Stimulated activated naive CD8-positive, alpha-beta T cell treated with anti-CD3 and anti-CD28 coated beads, Interleukin-15, amount 100 ng/mL, for 72 hours (primary cell): ENCODE measurements at regions not wholly inside any gene's neighbourhood (a gene's known extent, or its start where the extent isn't known, plus 50 kb on each side); places are given as distances from the start of the nearest gene placed in this dataset.

Source experiments
- ATAC-seq: fragments of 150-1000 bp; cut with Tn5 transposase; 2 replicates; pipeline ENCODE4 v1.10.0; 2021; ENCODE audit warnings: mild to moderate bottlenecking, moderate library complexity
- DNase-seq, 2 donors: peaks; one replicate each; pipeline ENCODE4 v3.0.0; 2021 to 2022
- H3K27ac Mint-ChIP-seq, 2 donors: one replicate each; pipeline ENCODE4 v1.8.0; 2022; ENCODE audit warnings: mild to moderate bottlenecking in 2 of 2, mixed read lengths in 2 of 2, moderate library complexity in 2 of 2
- H3K27me3 Mint-ChIP-seq: one replicate; pipeline ENCODE4 v1.8.0; 2022; ENCODE audit warnings: mixed read lengths
- H3K4me1 Mint-ChIP-seq: one replicate; pipeline ENCODE4 v1.8.0; 2022; ENCODE audit warnings: mild to moderate bottlenecking, mixed read lengths
- H3K4me3 Mint-ChIP-seq, 2 donors: one replicate each; pipeline ENCODE4 v1.8.0; 2022; ENCODE audit warnings: mild to moderate bottlenecking in 2 of 2, mixed read lengths in 2 of 2, moderate library complexity in 1 of 2
- H3K9me3 Mint-ChIP-seq, 2 donors: one replicate each; pipeline ENCODE4 v1.8.0; 2022; ENCODE audit warnings: mixed read lengths in 2 of 2

DNA sequence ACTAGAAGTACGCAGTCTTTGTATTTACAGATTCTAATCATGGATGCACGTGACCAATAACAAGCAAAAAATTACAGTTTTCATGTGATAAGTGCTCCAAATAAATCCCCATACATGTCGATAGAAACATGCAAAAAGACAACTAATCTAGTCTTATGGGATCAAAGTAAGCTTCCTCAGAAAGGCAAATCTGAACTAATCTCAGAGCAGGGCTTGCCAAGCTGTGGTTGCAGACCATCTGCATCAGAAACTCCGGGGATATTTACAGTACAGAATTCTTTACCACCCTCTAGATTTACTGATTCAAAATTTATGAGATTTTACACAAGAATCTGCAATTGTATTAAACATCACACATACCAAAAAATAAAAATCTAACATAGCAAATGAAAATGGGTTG, 1435.5 kb downstream of the MRPL39 start:
- no peak overlapping the region for H3K4me3 Mint-ChIP-seq
- ATAC-seq (no peak), DNase-seq (no peak)
- no peak overlapping the region for H3K27ac Mint-ChIP-seq
- H3K27me3 Mint-ChIP-seq, result no peaks in the 10 kb centered on the region
- no peaks in the 10 kb centered on the region for H3K9me3 Mint-ChIP-seq
- H3K4me1 Mint-ChIP-seq, result no peaks in the 10 kb centered on the region

DNA sequence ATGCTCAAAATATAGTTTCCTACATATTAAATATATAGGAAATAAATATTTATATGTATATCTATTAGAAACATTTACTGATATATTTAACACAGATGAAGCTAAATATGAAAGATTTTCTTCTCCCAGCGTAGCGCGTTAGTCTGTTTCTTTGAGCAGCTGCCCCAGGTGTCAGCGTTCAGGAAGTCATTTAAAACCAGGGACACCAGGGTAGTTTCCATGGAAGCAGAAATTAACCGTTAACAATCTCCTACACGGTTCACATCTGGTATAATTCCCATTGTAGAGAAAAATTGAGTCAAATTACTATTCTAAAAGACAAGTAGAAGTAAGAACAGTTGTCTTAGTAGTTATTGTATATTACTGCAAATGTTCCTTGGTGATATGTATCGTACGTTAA, 1443.7 kb downstream of the MRPL39 start:
- Mint-ChIP-seq H3K9me3 (no peaks in the 10 kb centered on the region), H3K4me1 (no peaks in the 10 kb centered on the region), H3K4me3 (no peak overlapping the region), H3K27me3 (no peaks in the 10 kb centered on the region), H3K27ac (no peak overlapping the region)
- DNase-seq, result no peak
- ATAC-seq, result no peak

DNA sequence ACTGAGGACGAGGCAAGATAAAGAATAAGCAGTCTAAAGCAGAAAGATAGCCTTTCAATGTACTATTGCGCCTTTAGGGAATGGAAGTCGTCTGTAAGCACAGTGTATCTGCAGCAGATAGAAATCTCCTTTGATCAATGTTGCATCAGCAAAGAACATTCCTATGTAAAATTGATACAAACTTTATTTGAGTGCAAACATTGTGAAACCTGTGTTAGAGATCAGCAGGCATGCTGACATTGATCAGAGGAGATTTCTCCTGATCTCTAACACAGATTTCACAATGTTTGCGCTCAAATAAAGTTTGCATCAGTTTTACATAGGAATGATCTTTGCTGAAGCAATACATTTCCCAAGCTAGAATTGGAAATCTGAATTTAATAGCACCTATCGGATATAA, 1446.8 kb downstream of the MRPL39 start:
- Mint-ChIP-seq H3K27ac (no peak overlapping the region), H3K4me3 (no peak overlapping the region), H3K27me3 (no peaks in the 10 kb centered on the region), H3K9me3 (no peaks in the 10 kb centered on the region), H3K4me1 (no peaks in the 10 kb centered on the region)
- DNase-seq (no peak), ATAC-seq (no peak)

DNA sequence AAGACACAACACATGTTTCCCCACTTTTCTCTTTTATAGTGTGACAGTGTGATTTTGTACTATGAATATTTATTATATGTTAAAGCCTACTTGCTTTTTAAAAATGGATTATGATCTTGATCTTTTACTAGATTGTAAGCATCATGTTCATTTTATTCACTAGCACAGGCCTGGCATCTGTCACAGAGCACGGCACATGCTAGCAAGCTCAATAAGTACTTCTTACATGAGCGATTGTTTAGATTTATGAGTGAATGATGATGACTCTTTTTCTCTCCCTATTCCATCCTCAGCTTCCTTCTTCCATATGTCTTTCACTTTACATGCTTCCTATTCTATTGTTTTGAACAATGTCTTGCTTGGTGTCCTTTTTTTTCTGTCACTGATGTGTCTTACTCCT, 1454.1 kb downstream of the MRPL39 start:
- Mint-ChIP-seq H3K27ac (no peak overlapping the region), H3K4me3 (no peak overlapping the region), H3K27me3 (no peaks in the 10 kb centered on the region), H3K9me3 (no peaks in the 10 kb centered on the region), H3K4me1 (no peaks in the 10 kb centered on the region)
- ATAC-seq (no peak), DNase-seq (no peak)

DNA sequence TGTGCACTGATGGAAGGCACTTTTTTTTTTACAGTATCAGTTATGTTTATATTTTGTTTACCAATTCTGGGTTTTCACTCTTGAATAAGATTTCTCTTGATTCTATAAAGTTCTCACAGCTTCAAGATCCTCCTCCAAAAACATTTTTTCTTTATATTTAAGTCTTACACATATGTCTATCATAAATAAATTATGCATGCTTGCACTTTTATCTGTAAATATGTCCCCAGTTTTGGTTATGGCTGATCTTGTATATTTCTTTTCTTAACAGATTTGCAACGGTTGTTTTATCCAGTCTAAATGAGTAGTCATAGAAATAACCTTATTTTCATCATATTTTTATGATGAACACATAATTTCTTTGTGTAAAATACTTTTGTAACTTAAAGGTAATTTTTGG, 1456.5 kb downstream of the MRPL39 start:
- no peak for ATAC-seq
- DNase-seq, result no peak
- Mint-ChIP-seq H3K4me1 (no peaks in the 10 kb centered on the region), H3K27ac (no peak overlapping the region), H3K4me3 (no peak overlapping the region), H3K27me3 (no peaks in the 10 kb centered on the region), H3K9me3 (no peaks in the 10 kb centered on the region)

DNA sequence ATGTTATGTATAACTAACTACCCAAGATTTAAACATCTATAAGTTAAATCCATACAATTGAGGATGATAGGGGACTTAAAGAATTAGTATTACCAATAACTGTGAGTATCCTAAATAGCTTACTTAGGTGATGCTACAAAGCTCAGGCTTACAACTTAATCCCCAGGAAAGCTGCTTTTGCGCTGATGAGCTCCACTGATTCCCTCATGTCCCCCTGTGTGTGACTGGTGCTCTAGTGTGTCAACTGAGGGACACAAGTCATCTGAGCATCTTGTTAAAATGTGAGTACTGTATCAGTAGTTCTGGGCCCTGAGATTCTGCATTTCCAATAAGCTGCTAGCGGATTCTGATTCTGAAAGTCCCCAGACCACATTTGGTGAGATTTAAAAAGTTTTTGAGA, 1458.8 kb downstream of the MRPL39 start:
- Mint-ChIP-seq H3K9me3 (no peaks in the 10 kb centered on the region), H3K4me3 (no peak overlapping the region), H3K27me3 (no peaks in the 10 kb centered on the region), H3K27ac (no peak overlapping the region), H3K4me1 (no peaks in the 10 kb centered on the region)
- no peak for ATAC-seq
- DNase-seq, result no peak

DNA sequence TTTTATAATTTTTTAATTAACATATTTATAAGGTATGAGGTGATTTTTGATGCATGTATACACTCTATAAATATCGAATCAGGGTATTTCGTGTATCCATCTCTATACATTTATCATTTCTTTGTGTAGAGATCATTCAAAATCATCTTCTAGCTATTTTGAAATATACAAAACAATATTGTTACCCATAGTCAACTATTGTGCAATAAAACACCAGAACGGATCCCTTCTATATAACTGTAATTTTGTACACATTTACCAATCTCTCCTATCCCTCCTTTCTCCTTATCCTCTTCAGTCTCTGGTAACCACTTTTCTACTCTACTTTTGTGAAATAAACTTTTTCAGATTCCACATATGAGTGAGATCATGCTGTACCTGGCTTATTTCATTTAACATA, 1459.6 kb downstream of the MRPL39 start:
- H3K27me3 Mint-ChIP-seq, result no peaks in the 10 kb centered on the region
- no peaks in the 10 kb centered on the region for H3K4me1 Mint-ChIP-seq
- DNase-seq (no peak), ATAC-seq (no peak)
- no peak overlapping the region for H3K27ac Mint-ChIP-seq
- H3K9me3 Mint-ChIP-seq, result no peaks in the 10 kb centered on the region
- no peak overlapping the region for H3K4me3 Mint-ChIP-seq

DNA sequence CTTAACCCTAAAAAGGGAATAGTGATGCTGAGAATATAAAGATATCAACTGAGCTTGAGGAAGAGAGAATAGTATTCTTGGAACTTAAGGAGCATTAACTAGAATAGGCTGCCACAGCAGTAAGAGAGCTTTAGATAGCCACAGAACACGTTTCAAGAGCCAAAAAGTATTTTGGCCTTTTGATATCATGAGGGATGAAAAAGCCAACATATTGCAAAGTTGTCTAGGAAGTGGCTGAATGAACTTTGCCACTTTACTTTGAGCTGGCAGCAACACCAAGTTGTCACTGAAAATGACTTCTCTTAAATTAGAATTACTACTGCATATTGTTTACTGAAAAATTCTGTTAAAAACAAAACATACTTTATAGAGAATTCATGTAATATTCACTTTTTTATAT, 1476.2 kb downstream of the MRPL39 start:
- H3K27ac Mint-ChIP-seq, result no peak overlapping the region
- no peaks in the 10 kb centered on the region for H3K4me1 Mint-ChIP-seq
- H3K9me3 Mint-ChIP-seq, result no peaks in the 10 kb centered on the region
- H3K27me3 Mint-ChIP-seq, result peaks cover 3% of the 10 kb centered on the region
- ATAC-seq (no peak), DNase-seq (no peak)
- no peak overlapping the region for H3K4me3 Mint-ChIP-seq

DNA sequence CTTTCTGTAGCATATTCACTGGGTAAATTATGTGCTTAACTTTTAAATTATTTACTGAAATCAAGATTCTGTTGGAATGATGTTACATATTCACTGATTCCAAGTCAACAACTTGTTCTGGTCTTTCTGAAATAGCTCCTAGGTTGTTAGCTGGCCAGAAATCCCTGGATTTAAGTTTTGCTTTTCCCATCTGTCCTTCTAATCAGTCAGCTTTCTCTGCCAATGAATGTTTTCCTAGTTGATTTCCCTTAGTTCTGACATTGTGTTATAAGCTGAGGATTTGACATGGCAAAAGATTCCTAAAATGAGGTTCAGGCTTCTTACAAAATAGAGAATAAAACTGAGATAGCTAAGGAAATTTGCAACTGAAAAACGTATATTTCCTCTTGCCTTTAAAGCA, 1479.6 kb downstream of the MRPL39 start:
- Mint-ChIP-seq H3K27me3 (peaks cover 7% of the 10 kb centered on the region), H3K9me3 (no peaks in the 10 kb centered on the region), H3K4me3 (no peak overlapping the region)

DNA sequence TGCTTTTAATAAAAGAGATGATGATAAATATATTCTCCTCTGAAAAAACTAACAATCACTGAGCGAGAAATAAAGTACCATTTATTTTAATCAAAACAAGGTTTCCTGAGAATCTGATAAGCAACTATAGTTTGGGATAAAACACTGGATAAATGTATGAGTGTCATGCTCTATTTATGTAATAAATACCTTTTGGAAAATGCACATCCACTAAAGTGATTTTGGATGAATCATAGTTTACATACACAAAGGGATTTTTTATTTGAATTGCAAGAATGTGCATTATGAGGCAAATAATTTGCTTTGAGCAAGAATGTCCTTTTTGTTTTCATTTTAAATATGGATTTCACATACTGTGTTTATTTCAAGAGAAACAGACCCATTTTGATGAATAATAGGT, 1483.5 kb downstream of the MRPL39 start:
- no peak for ATAC-seq
- H3K27me3 Mint-ChIP-seq, result peaks cover 7% of the 10 kb centered on the region
- no peaks in the 10 kb centered on the region for H3K4me1 Mint-ChIP-seq
- H3K27ac Mint-ChIP-seq, result no peak overlapping the region
- no peaks in the 10 kb centered on the region for H3K9me3 Mint-ChIP-seq
- no peak for DNase-seq
- no peak overlapping the region for H3K4me3 Mint-ChIP-seq

More for the DNA sequence above, 1479.6 kb downstream of the MRPL39 start:
- H3K4me1 Mint-ChIP-seq, result no peaks in the 10 kb centered on the region
- H3K27ac Mint-ChIP-seq, result no peak overlapping the region
- DNase-seq, result no peak
- ATAC-seq, result no peak

DNA sequence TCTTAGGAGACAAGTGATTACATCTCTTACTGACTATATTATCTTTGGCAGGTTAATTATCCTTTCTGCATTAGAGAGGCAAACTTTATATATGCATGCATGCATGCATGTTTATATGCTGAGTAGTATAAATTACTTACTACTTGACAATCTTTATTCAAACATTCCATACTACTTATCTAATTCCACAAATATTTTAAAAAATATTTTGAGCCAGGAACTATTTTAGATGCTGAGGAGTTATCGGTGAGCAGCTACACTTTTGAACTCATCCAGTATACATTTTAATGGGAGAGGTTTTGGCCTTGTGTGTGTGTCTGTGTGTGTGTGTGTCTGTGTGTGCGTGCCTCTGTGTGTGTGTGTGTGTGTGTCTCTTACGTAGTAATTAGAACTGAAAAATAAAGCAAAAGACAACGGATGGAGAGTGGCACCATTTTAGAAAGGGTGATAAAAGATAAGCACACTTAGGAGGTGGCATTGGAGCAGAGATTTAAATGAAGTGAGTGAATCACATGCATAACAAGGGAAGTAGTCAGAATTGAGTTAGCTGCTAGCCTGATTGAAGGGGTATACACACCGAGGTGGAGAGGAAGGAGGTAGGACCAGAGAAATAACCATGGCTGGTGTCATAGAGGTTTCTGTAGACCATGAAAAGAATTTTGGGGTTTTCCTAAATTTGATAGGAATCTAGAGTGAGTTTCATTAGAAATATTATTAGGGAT, 1488.4 kb downstream of the MRPL39 start:
- Mint-ChIP-seq H3K27me3 (no peaks in the 10 kb centered on the region), H3K9me3 (no peaks in the 10 kb centered on the region), H3K27ac (no peak overlapping the region), H3K4me1 (no peaks in the 10 kb centered on the region), H3K4me3 (no peak overlapping the region)
- DNase-seq, result no peak
- no peak for ATAC-seq

DNA sequence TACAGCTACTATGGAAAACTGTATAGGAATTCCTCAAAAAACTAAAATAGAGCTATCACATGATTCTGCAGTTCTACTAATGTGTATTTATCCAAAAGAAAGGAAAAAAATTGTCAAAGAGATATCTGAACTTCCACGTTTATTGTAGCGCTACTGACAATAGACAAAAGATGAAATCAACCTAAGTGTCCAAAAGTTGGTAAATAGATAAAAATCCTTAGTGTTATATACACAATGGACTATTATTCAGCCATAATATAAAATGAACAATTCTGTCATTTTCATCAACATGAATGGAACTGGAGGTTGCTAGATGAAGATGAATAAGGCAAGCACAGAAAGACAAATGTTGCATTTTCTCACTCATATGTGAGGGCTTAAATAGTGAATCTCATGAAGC, 1492.1 kb downstream of the MRPL39 start:
- H3K9me3 Mint-ChIP-seq, result no peaks in the 10 kb centered on the region
- no peak for DNase-seq
- no peak for ATAC-seq
- no peaks in the 10 kb centered on the region for H3K4me1 Mint-ChIP-seq
- H3K27me3 Mint-ChIP-seq, result no peaks in the 10 kb centered on the region
- H3K4me3 Mint-ChIP-seq, result no peak overlapping the region
- no peak overlapping the region for H3K27ac Mint-ChIP-seq

DNA sequence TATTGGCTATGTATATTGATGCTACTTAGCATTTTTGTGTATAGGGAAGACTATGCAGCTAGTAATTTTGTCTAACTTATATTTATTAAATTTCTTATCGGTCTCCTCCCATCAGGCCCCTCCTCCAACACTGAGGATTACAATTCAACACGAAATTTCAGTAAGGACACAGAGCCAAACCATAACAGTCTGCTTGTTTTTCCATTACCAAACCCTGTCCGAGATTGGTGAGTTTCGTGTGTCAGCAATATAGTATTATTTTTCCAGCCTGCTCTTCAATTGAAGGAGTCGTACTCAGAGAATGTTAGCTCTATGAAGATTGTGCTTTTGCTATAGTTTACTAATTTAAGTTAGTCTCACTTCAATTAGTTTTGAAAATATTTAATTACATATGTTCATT, 1495.3 kb downstream of the MRPL39 start:
- H3K4me1 Mint-ChIP-seq, result no peaks in the 10 kb centered on the region
- no peak overlapping the region for H3K4me3 Mint-ChIP-seq
- ATAC-seq (no peak), DNase-seq (no peak)
- no peak overlapping the region for H3K27ac Mint-ChIP-seq
- H3K27me3 Mint-ChIP-seq, result no peaks in the 10 kb centered on the region
- no peaks in the 10 kb centered on the region for H3K9me3 Mint-ChIP-seq

DNA sequence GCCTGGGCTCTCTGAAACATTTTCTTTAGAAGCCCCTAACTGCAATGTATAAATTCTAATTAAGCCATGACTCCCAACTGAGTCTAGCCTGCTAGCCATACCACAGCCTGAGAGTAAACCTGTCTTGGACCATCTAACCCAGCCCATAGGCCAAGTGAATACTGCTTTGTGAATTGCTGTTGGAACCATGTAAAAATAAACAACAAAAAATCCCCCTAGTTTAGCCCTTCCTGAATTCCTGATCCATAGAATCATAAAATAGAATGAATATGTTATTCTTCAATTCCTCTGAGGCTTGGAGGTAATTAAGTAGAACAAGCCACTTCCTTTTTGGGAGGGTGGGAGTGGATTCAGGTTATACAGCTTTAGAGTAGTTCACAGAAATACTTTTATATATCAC, 1496.4 kb downstream of the MRPL39 start:
- no peaks in the 10 kb centered on the region for H3K9me3 Mint-ChIP-seq
- no peaks in the 10 kb centered on the region for H3K27me3 Mint-ChIP-seq
- H3K27ac Mint-ChIP-seq, result no peak overlapping the region
- ATAC-seq (no peak), DNase-seq (no peak)
- no peaks in the 10 kb centered on the region for H3K4me1 Mint-ChIP-seq
- H3K4me3 Mint-ChIP-seq, result no peak overlapping the region

DNA sequence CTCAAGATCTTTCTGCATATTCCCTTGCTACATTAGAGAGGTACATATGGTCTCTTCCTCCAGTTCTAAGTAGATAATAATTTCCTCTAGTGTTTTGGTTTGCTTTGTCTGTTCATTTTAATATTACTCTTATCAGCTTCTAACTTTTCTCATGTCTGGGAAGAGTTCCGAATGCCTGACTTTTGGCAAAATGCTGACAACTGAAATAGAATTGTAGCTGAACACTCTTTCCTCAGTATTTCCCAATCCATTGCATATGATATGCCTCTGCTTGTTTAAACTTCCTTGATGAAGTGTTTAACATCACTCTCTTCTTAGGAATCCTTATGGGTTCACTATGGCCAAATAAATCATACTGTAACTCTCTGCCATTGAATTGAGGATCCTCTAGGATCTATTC, 1510.1 kb downstream of the MRPL39 start:
- ATAC-seq (no peak), DNase-seq (no peak)
- H3K27ac Mint-ChIP-seq, result no peak overlapping the region
- H3K4me1 Mint-ChIP-seq, result no peaks in the 10 kb centered on the region
- no peaks in the 10 kb centered on the region for H3K9me3 Mint-ChIP-seq
- no peak overlapping the region for H3K4me3 Mint-ChIP-seq
- H3K27me3 Mint-ChIP-seq, result peaks cover 36% of the 10 kb centered on the region

DNA sequence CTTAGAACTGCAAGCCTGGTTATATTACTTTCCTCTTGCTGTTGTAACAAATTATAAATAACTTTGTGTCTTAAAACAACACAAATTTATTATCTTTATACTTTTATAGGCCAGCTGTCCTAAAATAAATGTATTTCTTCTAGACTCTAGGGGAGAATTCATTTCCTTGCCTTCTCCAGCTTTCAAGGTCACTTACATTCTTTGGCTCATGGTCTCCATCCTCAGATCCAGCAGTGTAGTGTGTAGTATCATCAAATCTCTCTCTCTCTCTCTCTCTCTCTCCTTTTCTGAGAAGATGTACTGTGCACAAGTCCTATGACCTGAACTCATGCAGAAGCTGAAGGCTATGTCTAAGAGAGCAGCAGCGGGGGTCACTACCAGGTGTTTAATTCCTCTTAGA, 1510.6 kb downstream of the MRPL39 start:
- no peaks in the 10 kb centered on the region for H3K4me1 Mint-ChIP-seq
- no peaks in the 10 kb centered on the region for H3K9me3 Mint-ChIP-seq
- no peak for DNase-seq
- no peak for ATAC-seq
- no peak overlapping the region for H3K4me3 Mint-ChIP-seq
- H3K27me3 Mint-ChIP-seq, result peaks cover 36% of the 10 kb centered on the region
- no peak overlapping the region for H3K27ac Mint-ChIP-seq

DNA sequence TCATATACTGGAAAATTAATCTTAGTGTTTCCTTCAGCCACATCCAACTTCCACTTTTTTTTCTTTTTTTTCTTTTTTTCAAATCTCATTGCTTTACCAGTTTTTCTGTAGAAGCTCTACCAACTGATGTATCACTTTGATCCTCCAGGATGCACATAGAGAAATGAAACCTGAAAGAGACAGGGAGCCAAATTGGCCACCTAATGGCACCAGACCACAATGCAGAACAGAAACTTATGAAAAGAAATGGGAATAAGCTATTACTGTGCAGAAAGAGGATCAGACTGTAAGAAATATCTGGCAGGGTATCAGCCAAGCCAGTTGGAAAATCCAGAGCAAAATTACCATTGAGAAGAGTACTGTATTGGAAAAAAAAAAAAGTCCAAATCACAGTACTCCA, 1514.2 kb downstream of the MRPL39 start:
- Mint-ChIP-seq H3K27me3 (peaks cover 8% of the 10 kb centered on the region), H3K4me3 (no peak overlapping the region), H3K4me1 (no peaks in the 10 kb centered on the region), H3K27ac (no peak overlapping the region), H3K9me3 (peaks cover 0 to 10% of the 10 kb centered on the region in 2 donors)
- ATAC-seq (no peak), DNase-seq (no peak)
